IPS-NIHi7 (cell line): ENCODE measurements at regions not wholly inside any gene's neighbourhood (a gene's known extent, or its start where the extent isn't known, plus 50 kb on each side); places are given as distances from the start of the nearest gene placed in this dataset.

Experiments
- DNase-seq: peaks from one replicate; pipeline ENCODE4 v3.0.0; 2012; ENCODE audit warnings: mixed read lengths; ENCODE audit errors: extremely low spot score

DNA sequence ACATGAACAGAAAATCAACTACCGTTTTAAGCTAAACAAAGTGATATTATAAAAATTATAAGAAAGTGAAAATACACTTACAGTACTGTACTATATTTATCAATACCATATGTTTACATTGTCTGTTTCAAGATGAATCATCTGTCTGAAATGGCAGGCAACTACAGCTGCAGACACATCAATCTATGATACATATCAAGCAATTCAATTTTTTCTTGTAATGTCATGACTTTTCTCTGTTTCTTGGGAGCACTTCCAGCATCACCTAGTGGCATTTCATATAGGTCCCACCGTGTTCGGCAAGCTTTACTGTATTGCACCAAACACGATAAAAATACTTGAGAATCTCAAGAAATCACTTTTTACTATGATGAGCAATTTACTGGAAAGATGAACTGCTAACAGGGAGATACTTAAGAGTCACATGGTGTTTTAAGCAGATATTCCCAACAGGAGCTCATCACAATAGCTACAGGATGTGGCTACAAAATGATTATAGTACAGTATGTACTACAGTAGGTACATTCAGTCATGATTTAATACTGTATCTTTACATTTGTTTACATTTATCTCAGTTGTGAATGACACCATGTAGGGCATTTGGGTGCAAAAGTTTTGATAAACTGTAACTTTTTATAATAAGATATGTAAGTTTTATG, 207.4 kb downstream of the ADAM29 start:
- no peak for DNase-seq

DNA sequence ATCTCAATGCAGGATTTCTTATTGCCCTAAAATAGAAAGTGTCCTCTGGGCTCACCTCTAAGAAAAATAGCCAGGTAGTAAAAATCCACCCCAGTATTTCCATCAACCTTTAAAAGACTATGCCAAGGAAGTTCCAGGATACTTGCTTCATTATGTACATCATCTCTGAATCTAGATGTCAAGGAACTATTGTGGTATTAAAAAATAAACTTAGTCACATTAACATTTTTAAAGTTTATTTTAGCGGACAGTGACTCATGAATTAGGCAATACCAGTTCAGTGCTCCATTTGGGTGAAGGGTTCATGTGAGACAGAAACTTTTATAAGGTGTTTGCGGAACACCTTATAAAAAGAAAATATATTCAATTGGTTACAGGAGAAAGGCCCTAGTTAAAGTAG, 209.2 kb downstream of the ADAM29 start:
- no peak for DNase-seq

DNA sequence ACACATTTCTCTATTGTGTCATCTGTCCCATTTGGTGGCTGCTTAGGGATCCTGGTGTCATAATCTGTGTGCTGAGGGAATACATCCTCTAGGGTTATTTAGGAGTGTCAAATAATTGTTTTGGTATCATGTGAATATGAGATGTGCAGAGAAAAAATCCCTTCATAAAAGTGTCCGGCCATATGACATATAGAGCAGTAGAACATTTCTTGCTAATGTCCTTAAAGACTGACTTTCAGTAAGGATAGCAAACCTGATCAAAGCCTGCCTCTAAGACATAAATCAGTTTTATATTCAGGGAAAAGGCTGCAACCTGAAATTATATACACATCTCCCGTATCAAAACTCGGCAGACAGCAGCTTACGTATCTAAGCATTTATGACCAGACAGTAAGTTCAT, 211.6 kb downstream of the ADAM29 start:
- DNase-seq = no peak

DNA sequence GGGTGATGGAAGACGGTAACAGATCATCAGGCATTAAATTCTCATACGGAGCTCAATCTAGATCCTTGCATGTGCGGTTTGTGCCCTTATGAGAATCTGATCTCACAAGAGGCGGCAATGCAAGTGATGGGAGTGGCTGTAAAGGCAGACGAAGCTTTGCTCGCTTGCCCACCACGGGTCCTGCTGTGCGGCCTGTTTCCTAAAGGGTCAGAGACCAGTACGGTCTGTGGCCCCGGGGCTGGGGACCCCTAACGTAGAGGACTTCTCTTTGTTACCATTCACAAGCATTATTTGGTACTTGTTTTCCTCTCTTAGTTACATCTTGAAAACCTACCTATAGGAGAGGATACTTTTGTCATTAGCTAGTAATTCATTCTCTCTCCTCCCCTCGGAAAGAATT, 221.0 kb downstream of the ADAM29 start:
- DNase-seq = no peak

DNA sequence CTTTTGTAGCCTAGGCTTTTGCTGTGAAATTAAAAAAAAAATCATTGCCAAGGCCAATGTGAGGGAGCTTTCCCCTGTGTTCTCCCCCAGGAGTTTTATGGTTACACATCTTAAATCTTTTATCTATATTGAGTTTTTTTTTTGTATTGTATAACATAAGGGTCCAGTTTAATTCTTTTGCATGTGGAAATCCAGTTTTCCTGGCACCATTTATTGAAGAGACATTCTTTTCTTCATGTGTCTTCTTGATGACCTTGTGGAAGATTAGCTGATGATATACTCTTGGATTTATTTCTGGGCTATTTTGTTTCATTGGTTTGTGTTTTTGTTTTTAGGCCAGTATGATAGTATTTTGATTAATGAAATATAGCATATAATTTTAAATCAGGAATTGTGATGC, 225.0 kb downstream of the ADAM29 start:
- no peak for DNase-seq

DNA sequence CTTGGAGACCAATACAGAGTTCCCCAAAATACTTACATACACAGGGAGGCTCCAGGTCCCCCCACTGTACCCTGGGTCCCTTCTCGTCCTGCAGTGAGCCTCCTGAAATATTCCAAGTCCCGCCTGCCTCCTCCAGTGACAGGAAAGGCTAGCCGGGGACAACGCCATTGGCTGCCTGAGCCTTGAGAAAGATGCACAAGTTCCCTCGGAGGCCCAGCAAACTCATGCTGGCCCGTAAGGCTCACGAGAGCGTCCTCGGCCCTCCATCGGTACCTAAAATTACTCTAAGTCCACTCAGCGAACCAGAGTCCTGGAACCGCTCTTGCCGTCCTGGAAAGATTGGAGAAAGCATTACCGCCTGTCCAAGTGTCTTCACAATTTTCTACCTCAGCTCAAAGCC, 228.6 kb downstream of the ADAM29 start:
- DNase-seq = no peak

DNA sequence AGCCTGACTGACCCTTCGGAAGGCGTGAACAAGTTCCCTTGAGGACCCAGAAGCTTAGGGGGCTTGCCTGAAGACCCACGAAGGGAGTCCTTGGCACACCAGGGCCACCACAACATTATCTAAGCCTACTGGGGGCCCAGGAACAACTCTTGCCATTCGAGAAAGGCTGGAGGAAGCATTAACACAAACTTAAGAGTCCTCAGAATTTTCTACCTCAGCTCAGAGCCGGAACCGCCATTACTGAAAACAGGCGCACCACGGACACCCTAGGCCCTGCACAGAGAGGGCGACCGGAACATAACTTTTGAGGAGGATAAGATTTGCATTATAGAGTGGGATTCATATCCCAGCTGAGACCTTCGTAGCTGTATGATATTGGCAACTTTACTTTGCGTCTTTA, 229.1 kb downstream of the ADAM29 start:
- DNase-seq = no peak

DNA sequence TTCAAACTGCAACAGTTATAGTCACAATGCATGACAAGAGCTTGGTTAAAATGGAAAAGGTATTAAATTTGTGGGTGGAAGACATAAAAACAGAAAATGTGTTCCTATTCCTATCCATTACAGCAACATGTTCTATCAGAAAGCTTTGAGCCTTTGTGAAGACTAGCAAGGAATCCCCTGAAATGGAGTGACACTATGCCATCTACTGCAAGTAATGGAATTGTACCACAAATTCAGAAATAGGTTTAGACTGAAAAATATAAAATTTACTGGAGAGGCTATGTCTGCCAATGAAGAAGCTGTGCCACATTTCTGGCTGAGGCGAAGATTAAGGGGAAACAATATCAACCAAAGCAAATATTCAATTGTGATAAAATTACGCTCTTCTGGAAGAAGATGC, 247.9 kb downstream of the ADAM29 start:
- no peak for DNase-seq

DNA sequence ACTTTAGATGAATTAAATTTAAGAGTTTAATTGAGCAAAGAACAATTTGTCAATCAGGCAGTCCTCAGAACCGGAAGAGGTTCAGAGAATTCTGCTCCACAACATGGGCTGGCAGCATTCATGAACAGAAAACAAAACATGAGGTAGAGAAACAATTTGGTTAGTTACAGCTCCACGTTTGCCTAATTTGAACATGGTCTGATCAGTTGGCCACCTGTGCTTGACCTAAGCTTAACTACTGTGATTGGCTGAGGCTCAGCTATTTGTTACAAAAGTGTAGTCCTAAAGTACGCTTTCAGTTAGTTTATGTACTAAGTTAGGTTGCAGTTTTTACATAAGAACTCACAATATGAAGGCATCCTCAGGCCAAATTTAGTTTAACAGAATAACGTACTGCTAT, 258.6 kb downstream of the ADAM29 start:
- DNase-seq = no peak

DNA sequence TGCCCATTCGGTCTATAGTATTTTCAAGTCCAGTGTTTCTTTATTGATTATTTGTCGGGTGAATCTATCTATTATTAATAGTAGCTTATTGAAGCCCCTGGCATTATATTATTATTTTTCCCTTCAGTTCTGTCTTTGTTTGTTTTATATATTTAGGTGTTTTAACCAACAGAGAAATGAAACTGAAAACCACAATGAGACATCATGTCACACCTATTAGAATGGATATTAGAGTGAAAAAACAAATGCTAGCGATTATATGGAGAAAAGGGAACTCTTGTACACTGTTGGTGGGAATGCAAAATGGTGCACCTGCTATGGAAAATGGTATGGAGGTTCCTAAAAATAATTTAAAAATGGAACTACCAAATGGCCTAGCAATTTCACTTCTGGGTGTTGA, 272.5 kb downstream of the ADAM29 start:
- DNase-seq = no peak

DNA sequence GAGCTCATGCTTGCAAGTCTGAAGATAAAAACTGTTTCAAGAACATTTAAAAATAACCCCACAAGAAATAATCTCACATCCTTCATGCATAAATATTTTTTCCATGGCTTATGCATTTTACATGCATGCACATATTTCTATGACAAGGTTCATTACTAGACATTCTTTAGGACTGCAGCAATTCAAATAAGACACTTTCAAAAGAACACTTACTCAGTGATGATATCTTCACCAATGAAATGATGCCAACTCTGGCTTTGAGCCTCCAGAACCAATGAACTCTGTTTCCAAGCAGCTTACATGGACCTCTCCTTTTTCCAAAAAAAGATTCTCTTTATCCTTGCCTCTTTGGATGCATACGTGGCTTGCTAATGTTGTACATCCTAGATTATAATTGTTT, 279.9 kb downstream of the ADAM29 start:
- DNase-seq = no peak

DNA sequence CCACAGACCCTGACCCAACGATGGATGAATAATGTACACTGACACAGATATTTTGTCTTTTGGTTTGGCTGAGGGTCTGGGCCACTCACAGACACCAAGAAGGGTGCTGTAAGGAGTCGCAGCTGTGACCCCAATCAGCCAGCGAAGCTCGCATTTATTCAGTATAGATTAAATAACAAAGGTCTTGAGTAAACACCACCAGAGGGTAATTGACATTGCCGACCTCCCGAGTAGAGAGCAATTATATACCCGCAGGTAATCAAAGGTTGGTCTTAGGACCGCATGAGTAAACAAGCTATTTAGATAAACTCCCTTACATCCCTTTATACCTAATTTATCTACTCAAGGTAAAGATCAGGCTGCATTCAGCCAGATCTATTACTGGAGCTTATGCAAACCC, 297.1 kb downstream of the ADAM29 start:
- no peak for DNase-seq

DNA sequence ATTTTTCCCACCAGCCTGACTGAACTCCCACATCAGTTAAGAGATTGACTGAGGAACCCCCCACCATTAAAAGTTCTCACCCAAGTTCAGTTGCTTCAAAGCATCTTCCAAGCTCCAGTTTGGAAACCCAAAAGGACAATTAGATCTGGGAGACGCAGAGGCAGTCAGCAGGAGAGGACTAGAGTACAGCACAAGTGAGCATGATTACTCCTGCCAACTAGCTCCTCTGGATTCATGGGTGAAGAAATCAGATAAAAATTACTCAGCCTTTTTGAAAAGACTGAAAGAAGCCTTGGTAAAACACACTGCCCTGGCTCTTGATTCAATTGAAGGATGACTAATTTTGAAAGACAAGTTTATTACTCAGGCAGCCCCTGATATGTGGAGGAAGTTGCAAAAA, 297.5 kb downstream of the ADAM29 start:
- no peak for DNase-seq

DNA sequence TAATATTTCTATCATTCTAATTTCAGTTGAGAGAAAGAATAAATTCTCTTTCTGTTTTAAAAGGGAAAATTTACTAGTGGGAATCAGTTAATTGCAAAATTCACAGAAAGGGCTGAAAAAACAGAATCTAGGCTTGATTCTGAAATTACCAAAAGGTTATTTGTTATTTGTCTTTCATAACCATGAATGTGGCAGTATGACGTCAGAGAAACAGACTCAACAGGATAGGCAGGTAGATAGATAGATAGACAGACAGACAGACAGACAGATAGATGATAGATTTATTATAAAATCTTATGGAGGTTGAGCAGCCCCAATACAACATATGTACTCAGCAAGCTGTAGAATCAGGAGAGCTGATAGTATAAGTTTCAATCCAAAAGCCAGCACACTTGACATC, 311.0 kb downstream of the ADAM29 start:
- DNase-seq = no peak

DNA sequence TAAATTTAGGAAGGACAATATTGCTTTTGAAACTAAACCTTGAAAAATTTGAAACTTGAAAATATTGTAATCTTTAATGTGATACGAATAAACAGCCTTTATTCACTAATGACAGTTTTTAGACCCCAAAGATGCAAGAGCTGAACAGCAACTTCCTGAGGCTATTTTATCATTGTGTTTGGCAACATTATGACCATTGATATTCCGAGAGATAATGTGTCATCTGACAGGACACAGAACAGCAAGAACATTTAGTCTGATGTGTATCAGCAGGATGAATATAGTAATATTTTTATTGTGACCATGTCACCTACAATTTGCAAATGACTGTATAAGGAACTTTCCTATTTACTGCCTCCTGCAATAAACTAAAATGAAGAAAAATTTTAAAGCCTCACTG, 316.0 kb downstream of the ADAM29 start:
- no peak for DNase-seq

DNA sequence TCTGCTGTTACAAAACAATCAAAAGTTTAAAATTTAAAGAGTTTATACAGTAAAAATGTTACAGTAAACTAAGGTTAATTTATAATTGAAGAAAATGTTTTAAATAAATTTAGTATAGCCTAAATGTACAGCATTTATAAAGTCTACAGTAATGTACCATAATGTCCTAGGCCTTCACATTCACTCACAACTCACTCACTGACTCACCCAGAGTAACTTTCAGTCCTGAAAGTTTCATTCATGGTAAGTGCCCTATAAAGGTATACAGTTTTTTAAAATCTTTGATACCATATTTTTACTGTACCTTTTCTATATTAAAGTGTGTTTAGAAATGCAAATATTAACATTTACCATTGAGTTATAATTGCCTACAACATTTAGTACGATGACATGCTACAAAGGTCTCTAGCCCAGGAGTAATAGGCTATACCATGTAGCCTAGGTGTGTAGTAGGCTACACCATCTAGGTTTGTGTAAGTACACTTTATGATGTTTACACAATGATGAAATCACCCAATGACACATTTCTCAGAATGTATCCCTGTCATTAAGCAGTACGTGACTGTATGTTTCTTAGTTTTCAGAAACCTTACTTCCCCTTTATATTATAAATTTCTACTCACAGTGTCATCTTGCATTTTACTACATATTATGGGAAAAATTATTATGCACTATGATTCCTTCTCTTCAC, 320.8 kb downstream of the ADAM29 start:
- DNase-seq = no peak

DNA sequence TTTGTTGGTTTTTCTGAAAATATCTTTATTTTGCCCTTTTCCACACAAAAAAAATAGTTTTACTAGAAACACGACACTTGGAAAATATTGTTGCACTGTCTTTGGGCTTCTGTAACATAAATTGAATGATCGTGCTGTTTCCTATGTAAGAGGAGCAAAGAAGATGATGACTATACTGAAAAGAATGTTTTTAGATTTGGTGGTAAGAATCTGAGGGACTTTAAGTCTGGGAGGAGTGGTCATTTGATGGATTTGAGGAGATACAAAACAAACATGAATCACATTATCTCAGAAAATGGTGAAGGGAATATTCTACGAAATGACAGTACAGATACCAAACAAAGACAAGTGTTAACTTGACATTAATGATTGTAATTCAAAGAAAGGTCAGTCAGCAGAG, 328.8 kb downstream of the ADAM29 start:
- no peak for DNase-seq

DNA sequence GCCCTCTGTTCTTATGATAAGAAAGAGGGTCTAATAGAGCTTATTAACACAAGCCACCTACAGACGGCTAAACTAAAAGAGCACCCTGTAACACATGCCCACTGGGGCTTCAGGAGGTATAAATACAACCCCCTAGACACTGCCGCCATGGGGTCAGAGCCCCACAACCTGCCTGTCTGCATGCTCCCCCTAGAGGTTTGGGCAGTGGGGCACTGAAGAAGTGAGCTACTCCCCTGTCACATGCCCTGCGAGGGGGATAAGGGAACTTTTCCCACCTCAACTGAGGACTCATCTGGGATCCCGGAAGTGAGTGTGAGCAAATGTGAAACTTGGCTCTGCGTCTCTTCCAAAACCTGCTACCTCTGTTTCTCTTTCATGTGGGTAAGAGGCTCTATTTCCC, 334.5 kb downstream of the ADAM29 start:
- no peak for DNase-seq

DNA sequence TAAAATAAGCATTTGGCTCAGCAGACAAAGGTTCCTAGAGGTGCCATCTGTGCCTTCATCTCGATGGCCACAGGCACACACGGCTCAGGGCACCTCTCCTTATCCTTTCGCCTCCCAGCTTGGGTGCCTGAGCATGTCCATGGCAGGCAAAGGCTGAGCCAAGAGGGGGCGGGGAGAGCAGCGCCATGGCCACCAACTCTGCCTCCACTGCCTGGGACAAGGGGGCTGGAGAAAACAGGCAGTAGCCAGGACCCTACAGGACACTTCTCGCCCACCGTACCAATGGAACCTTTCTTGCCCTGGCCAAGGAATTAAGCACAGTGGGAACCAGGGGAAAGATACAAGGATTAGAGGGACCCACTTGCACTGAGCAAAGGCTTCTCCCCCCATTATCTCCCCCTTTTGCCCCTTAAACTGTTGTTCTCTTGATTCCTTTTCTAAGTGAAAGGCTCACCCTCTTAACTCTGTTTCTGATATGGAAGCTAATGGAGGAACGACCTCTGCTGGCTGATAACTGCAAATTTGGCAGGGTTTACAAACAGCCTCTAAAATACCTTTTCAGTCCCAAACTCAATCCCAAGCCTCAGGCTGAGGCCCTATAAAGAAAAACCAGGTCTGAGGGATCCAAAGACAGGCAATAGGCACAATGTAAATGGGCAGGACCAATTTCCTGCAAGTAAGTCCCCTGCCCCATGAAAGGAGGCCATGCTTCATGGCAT, 335.2 kb downstream of the ADAM29 start:
- DNase-seq = peak; percentile 26

DNA sequence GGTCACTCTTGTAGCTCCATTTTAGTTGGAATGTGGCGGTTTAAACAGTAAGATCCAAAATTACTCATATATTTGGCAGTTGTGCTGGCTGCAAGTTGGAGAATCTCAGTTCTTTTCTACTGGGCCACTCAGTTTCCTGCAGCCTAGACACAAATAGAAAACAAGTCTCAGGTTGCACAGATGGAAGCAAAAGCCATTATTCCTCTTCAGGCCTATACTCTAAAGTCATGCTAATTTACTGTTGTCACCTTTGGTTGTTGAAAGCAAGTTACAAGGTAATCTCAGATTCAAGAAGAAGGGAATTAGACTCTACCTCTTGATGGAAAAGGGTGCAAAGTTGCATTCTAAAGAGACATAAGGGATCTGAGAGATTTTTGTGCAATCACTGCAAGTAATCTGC, 345.4 kb downstream of the ADAM29 start:
- DNase-seq = no peak

DNA sequence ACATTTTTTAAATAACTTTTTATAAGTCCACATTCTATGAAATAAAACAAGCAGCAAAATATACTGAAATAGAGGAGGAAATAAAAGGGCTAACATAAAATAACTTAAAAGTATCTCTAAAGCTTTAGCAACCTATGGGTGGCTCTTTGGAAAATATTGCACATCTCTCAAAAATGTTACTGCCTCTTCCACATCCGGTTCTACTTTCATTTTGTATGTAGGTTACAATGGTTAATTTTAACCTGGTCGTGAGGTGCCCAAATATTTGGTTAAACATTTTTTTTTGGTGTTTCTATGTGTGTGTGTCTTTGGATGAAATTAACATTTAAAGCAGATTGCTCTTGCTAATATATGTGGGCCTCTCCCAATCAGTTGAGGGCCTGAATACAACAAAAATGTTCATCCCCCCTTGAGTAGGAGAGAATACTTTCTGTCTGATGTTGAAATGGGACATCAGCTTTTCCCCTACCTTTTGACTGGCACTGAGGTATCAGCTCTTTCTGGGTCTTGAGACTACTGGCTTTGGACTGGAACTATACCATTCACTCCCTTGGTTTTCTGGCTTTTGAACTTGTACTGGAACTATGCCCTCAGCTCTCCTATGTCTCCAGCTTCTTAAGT, 353.0 kb downstream of the ADAM29 start:
- DNase-seq = no peak

DNA sequence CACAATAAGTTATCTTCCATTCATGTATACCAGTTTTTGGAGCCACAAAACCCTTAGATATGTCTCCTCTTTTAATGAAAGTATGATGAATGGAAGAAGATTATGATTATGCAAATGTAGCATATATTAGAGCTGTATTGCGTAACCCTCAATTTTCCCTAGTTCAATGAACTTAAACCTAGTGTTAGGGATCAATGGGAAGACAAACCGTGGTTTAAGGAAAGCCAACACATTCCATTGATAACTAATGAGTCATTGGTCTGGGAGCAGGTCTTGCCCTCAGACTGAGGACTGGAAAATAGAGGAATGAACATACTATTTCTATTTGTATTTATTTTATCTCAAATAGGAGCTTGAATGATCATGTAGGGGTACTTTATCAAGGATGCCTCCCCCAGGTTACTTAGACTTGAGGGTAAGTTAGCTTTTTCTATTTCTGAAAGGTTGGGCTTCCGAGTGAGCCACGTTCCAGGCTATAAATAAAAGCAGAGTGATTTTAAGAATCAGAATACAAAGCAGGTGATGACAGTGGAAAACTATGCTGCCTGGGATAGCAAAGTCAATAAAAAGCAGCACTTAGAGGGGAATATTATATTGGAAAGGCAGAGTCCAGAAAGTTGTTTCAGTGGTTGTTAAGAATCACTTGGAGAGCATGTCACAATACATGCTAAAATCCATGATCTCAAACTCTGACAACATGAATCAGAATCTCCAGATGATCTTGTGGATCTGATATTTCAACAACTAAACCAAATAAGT, 356.0 kb downstream of the ADAM29 start:
- no peak for DNase-seq
